HL-60/S4 (cell line): ENCODE measurements at regions not wholly inside any gene's neighbourhood (a gene's known extent, or its start where the extent isn't known, plus 50 kb on each side); places are given as distances from the start of the nearest gene placed in this dataset.

Experiments
- in situ Hi-C: fragments of 300-500 bp; cut with MboI; formaldehyde crosslinking; loops from 2 replicates; pipeline ENCODE4 v1.14.3; 2022; ENCODE audit warnings: low sequenced_read_pairs

GRCh38 chr13:78719367-78719766 lies 60.4 kb upstream of the OBI1 start:
- in situ Hi-C loops = no loop called here

- in situ Hi-C loops = no loop called here
Observed at GRCh38 chr13:78714717-78715116, 55.8 kb upstream of the OBI1 start.

GRCh38 chr13:78712831-78713230 lies 53.9 kb upstream of the OBI1 start:
- in situ Hi-C loops = no loop called here

- in situ Hi-C loops = no loop called here
Observed at GRCh38 chr13:78709028-78709427, 50.1 kb upstream of the OBI1 start.
